Breast epithelium (tissue), 3 donors: ENCODE measurements at regions not wholly inside any gene's neighbourhood (a gene's known extent, or its start where the extent isn't known, plus 50 kb on each side); places are given as distances from the start of the nearest gene placed in this dataset.

Source experiments
- CTCF ChIP-seq, 3 donors: fragments of 450-650 bp; IDR thresholded peaks; one replicate each; pipeline ENCODE4 v1.5.1; 2016 to 2017; ENCODE audit warnings: antibody characterized with exemption in 3 of 3, mild to moderate bottlenecking in 3 of 3, moderate library complexity in 3 of 3
- POLR2A ChIP-seq: fragments of 450-650 bp; IDR thresholded peaks from one replicate; pipeline ENCODE4 v1.6.1; 2016; ENCODE audit warnings: antibody characterized with exemption, mild to moderate bottlenecking, moderate library complexity
- POLR2AphosphoS5 ChIP-seq, 3 donors: sonication (generic); formaldehyde crosslinking; IDR thresholded peaks; one replicate each; pipeline ENCODE4 v1.6.1; 2017; ENCODE audit warnings: antibody characterized with exemption in 3 of 3

GRCh38 chr3:1015826-1016225 lies 77.0 kb upstream of the CNTN6 start:
- TF ChIP-seq CTCF (IDR thresholded peaks at IDR 0.05) (no peak), POLR2AphosphoS5 (IDR thresholded peaks at IDR 0.05) (no peak), POLR2A (no peak)
